GM23338 (cell line): ENCODE measurements at regions not wholly inside any gene's neighbourhood (a gene's known extent, or its start where the extent isn't known, plus 50 kb on each side); places are given as distances from the start of the nearest gene placed in this dataset.

Experiments
- ATAC-seq: fragments of 200-7000 bp; cut with Tn5 transposase; 3 replicates; pipeline ENCODE4 v1.9.1; 2020
- DNase-seq: peaks from one replicate; pipeline ENCODE4 v3.0.0-alpha.2; 2015; ENCODE audit warnings: low spot score
- H2AFZ ChIP-seq: fragments of 200-600 bp; sonication (generic); 2 replicates; pipeline ENCODE4 v1.8.0; 2016; ENCODE audit warnings: antibody characterized with exemption, mild to moderate bottlenecking, moderate library complexity
- H3F3A ChIP-seq: fragments of 200-600 bp; sonication (generic); replicated peaks from 2 replicates; pipeline ENCODE4 v1.8.0; 2017; ENCODE audit warnings: antibody characterized with exemption, mixed run types, low read depth
- H3K27ac ChIP-seq: fragments of 200-600 bp; sonication (generic); 2 replicates; pipeline ENCODE4 v1.6.1; 2016; ENCODE audit warnings: low read depth
- H3K27me3 ChIP-seq: fragments of 200-600 bp; sonication (generic); 2 replicates; pipeline ENCODE4 v1.8.0; 2016; ENCODE audit warnings: mild to moderate bottlenecking, mixed run types, moderate library complexity; ENCODE audit not compliant: insufficient read depth
- H3K36me3 ChIP-seq: fragments of 200-600 bp; sonication (generic); 2 replicates; pipeline ENCODE4 v1.8.0; 2016; ENCODE audit warnings: mild to moderate bottlenecking; ENCODE audit not compliant: insufficient read depth
- H3K4me1 ChIP-seq: fragments of 200-600 bp; sonication (generic); 2 replicates; pipeline ENCODE4 v1.8.0; 2016; ENCODE audit warnings: mild to moderate bottlenecking, moderate library complexity; ENCODE audit not compliant: insufficient read depth
- H3K4me2 ChIP-seq: fragments of 200-600 bp; sonication (generic); 2 replicates; pipeline ENCODE4 v1.7.1; 2017; ENCODE audit warnings: mixed run types
- H3K4me3 ChIP-seq: fragments of 200-600 bp; sonication (generic); 2 replicates; pipeline ENCODE4 v1.6.1; 2016; ENCODE audit warnings: mixed run types
- H3K79me2 ChIP-seq: fragments of 200-600 bp; sonication (generic); replicated peaks from 2 replicates; pipeline ENCODE4 v1.8.0; 2017; ENCODE audit warnings: mild to moderate bottlenecking; ENCODE audit not compliant: insufficient read depth
- H3K9me2 ChIP-seq: fragments of 200-600 bp; sonication (generic); 2 replicates; pipeline ENCODE4 v1.8.0; 2017; ENCODE audit not compliant: insufficient read depth
- H4K20me1 ChIP-seq: fragments of 200-600 bp; sonication (generic); replicated peaks from 2 replicates; pipeline ENCODE4 v1.8.0; 2017; ENCODE audit warnings: mild to moderate bottlenecking; ENCODE audit not compliant: insufficient read depth
- H3K27ac Mint-ChIP-seq: 2 replicates; pipeline ENCODE4 v1.8.0; 2020; ENCODE audit warnings: inconsistent platforms, mild to moderate bottlenecking, moderate library complexity, mixed read lengths
- H3K27me3 Mint-ChIP-seq: 3 replicates; pipeline ENCODE4 v1.8.0; 2022; ENCODE audit warnings: low read depth, mild to moderate bottlenecking, moderate library complexity, mixed read lengths, inconsistent platforms; ENCODE audit not compliant: insufficient read depth, poor library complexity
- H3K36me3 Mint-ChIP-seq: 3 replicates; pipeline ENCODE4 v1.8.0; 2021; ENCODE audit warnings: low read depth, mild to moderate bottlenecking, inconsistent platforms, moderate library complexity, mixed read lengths
- H3K4me1 Mint-ChIP-seq: 3 replicates; pipeline ENCODE4 v1.8.0; 2020; ENCODE audit warnings: mild to moderate bottlenecking, inconsistent platforms, mixed read lengths
- H3K4me3 Mint-ChIP-seq: 3 replicates; pipeline ENCODE4 v1.8.0; 2021; ENCODE audit warnings: moderate library complexity, mild to moderate bottlenecking, inconsistent platforms, mixed read lengths
- H3K9me3 Mint-ChIP-seq: 3 replicates; pipeline ENCODE4 v1.8.0; 2020; ENCODE audit warnings: moderate library complexity, mild to moderate bottlenecking, inconsistent platforms, mixed read lengths
- CREB1 ChIP-seq: fragments of 250-450 bp; sonication (Bioruptor Pico); IDR thresholded peaks from 2 replicates; pipeline ENCODE4 v1.5.0; 2020; ENCODE audit warnings: low read depth, mild to moderate bottlenecking, moderate library complexity
- EZH2 ChIP-seq: fragments of 200-600 bp; sonication (generic); IDR thresholded peaks from one replicate; pipeline ENCODE4 v1.8.0; 2017; ENCODE audit warnings: antibody characterized with exemption, mild to moderate bottlenecking, low read depth; ENCODE audit not compliant: unreplicated experiment
- EZH2phosphoT487 ChIP-seq: fragments of 200-600 bp; sonication (generic); IDR thresholded peaks from one replicate; pipeline ENCODE4 v1.8.1; 2018; ENCODE audit warnings: antibody characterized with exemption; ENCODE audit not compliant: unreplicated experiment
- JUNB ChIP-seq: IDR thresholded peaks from one replicate; pipeline ENCODE4 v1.6.1; 2016; ENCODE audit warnings: antibody characterized with exemption; ENCODE audit not compliant: unreplicated experiment
- NANOG ChIP-seq: IDR thresholded peaks from 2 replicates; pipeline ENCODE4 v1.6.1; 2016; ENCODE audit warnings: antibody characterized with exemption, borderline replicate concordance
- POLR2AphosphoS5 ChIP-seq: IDR thresholded peaks from 2 replicates; pipeline ENCODE4 v1.6.1; 2016; ENCODE audit warnings: antibody characterized with exemption, low read depth
- STAT1 ChIP-seq: IDR thresholded peaks from one replicate; pipeline ENCODE4 v1.6.1; 2016; ENCODE audit warnings: antibody characterized with exemption; ENCODE audit not compliant: unreplicated experiment
- ZNF114 ChIP-seq: fragments of 250-450 bp; sonication (Bioruptor Pico); IDR thresholded peaks from 2 replicates; pipeline ENCODE4 v1.5.0; 2020; ENCODE audit warnings: mild to moderate bottlenecking, moderate library complexity
- ZNF331 ChIP-seq: fragments of 250-450 bp; sonication (Bioruptor Pico); IDR thresholded peaks from 2 replicates; pipeline ENCODE4 v1.5.0; 2020; ENCODE audit warnings: low read depth, mild to moderate bottlenecking, moderate library complexity
- TF ChIP-seq, protein P1 (sequence below): fragments of 250-450 bp; sonication (Bioruptor Pico); IDR thresholded peaks from 2 replicates; pipeline ENCODE4 v1.5.0; 2020; ENCODE audit warnings: mild to moderate bottlenecking, moderate library complexity
- TF ChIP-seq, protein P2 (sequence below): IDR thresholded peaks from one replicate; pipeline ENCODE4 v1.6.1; 2018; ENCODE audit warnings: antibody characterized with exemption; ENCODE audit not compliant: unreplicated experiment
- TF ChIP-seq, protein P3 (sequence below), 2 experiments: fragments of 200-600 bp in 1 of 2; sonication (generic) in 1 of 2; conservative IDR thresholded peaks; 2 replicates each; pipeline versions ENCODE4 v1.5.1 to v1.6.1; 2016 to 2017; ENCODE audit warnings: antibody characterized with exemption in 2 of 2, low read depth in 2 of 2, mild to moderate bottlenecking in 2 of 2, moderate library complexity in 1 of 2
- TF ChIP-seq, protein P4 (sequence below): IDR thresholded peaks from 2 replicates; pipeline ENCODE4 v1.6.1; 2016; ENCODE audit warnings: antibody characterized with exemption

DNA sequence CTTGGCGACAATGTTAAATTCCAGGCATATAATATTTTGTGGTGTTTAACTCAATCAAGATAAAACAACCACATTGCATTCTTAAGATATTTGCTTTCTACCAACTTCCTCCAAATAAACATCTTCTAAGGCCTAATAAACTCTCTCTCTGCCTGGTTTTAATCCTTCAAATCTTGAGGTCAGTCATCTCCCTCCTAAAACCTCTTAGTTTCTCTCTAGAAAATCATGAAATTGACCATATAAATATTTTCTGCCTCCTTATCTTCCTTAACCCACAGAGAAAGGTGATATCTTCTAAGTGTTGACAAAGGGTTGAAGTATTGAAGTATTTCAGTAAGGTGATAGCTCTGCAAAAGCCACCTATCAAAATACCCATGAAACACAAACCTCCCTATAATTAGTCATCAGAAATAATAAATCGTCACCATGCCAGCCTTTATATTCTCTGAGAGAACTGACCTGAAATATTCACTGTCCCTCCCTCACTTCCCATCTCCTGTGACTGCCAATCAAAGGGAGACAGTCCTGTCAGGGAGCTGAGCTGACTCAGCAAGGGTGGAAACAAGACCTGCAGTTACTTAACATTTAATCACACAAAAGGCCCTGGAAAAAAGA, 1261.1 kb downstream of the ROBO1 start:
- Histone ChIP-seq H3K27me3 (no peaks in the 10 kb centered on the region), H3K36me3 (no peaks in the 10 kb centered on the region), H3K4me1 (peaks cover 10% of the 10 kb centered on the region), H3K4me2 (no peak overlapping the region), H3K27ac (no peak overlapping the region), H3F3A (no peaks in the 10 kb centered on the region), H3K4me3 (no peak overlapping the region), H2AFZ (peak overlapping the region; percentile 57; the same call in 1 of the 2 replicates), H3K9me2 (peaks cover 4% of the 10 kb centered on the region; the same call in 1 of the 2 replicates), H3K79me2 (no peaks in the 10 kb centered on the region), H4K20me1 (no peaks in the 10 kb centered on the region)
- H3K9me3 Mint-ChIP-seq: no peaks in the 10 kb centered on the region; the same call in 2 of the 3 replicates
- DNase-seq: no peak
- H3K27me3 Mint-ChIP-seq: peaks cover 2% of the 10 kb centered on the region
- H3K27ac Mint-ChIP-seq: peak overlapping the region; percentile 6; the same call in 1 of the 2 replicates
- peaks cover 11% of the 10 kb centered on the region for H3K4me1 Mint-ChIP-seq
- TF ChIP-seq, protein P1, sequence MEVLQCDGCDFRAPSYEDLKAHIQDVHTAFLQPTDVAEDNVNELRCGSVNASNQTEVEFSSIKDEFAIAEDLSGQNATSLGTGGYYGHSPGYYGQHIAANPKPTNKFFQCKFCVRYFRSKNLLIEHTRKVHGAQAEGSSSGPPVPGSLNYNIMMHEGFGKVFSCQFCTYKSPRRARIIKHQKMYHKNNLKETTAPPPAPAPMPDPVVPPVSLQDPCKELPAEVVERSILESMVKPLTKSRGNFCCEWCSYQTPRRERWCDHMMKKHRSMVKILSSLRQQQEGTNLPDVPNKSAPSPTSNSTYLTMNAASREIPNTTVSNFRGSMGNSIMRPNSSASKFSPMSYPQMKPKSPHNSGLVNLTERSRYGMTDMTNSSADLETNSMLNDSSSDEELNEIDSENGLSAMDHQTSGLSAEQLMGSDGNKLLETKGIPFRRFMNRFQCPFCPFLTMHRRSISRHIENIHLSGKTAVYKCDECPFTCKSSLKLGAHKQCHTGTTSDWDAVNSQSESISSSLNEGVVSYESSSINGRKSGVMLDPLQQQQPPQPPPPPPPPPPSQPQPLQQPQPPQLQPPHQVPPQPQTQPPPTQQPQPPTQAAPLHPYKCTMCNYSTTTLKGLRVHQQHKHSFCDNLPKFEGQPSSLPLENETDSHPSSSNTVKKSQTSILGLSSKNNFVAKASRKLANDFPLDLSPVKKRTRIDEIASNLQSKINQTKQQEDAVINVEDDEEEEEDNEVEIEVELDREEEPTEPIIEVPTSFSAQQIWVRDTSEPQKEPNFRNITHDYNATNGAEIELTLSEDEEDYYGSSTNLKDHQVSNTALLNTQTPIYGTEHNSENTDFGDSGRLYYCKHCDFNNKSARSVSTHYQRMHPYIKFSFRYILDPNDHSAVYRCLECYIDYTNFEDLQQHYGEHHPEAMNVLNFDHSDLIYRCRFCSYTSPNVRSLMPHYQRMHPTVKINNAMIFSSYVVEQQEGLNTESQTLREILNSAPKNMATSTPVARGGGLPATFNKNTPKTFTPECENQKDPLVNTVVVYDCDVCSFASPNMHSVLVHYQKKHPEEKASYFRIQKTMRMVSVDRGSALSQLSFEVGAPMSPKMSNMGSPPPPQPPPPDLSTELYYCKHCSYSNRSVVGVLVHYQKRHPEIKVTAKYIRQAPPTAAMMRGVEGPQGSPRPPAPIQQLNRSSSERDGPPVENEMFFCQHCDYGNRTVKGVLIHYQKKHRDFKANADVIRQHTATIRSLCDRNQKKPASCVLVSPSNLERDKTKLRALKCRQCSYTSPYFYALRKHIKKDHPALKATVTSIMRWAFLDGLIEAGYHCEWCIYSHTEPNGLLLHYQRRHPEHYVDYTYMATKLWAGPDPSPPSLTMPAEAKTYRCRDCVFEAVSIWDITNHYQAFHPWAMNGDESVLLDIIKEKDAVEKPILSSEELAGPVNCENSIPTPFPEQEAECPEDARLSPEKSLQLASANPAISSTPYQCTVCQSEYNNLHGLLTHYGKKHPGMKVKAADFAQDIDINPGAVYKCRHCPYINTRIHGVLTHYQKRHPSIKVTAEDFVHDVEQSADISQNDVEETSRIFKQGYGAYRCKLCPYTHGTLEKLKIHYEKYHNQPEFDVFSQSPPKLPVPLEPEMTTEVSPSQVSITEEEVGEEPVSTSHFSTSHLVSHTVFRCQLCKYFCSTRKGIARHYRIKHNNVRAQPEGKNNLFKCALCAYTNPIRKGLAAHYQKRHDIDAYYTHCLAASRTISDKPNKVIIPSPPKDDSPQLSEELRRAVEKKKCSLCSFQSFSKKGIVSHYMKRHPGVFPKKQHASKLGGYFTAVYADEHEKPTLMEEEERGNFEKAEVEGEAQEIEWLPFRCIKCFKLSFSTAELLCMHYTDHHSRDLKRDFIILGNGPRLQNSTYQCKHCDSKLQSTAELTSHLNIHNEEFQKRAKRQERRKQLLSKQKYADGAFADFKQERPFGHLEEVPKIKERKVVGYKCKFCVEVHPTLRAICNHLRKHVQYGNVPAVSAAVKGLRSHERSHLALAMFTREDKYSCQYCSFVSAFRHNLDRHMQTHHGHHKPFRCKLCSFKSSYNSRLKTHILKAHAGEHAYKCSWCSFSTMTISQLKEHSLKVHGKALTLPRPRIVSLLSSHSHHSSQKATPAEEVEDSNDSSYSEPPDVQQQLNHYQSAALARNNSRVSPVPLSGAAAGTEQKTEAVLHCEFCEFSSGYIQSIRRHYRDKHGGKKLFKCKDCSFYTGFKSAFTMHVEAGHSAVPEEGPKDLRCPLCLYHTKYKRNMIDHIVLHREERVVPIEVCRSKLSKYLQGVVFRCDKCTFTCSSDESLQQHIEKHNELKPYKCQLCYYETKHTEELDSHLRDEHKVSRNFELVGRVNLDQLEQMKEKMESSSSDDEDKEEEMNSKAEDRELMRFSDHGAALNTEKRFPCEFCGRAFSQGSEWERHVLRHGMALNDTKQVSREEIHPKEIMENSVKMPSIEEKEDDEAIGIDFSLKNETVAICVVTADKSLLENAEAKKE (CRISPR knock-in tag): no peak
- TF ChIP-seq STAT1 (no peak), EZH2phosphoT487 (no peak), ZNF331 (CRISPR knock-in tag) (no peak), CREB1 (CRISPR knock-in tag) (no peak), EZH2 (no peak), JUNB (no peak), POLR2AphosphoS5 (no peak), ZNF114 (no peak), NANOG (no peak)
- TF ChIP-seq, protein P2, sequence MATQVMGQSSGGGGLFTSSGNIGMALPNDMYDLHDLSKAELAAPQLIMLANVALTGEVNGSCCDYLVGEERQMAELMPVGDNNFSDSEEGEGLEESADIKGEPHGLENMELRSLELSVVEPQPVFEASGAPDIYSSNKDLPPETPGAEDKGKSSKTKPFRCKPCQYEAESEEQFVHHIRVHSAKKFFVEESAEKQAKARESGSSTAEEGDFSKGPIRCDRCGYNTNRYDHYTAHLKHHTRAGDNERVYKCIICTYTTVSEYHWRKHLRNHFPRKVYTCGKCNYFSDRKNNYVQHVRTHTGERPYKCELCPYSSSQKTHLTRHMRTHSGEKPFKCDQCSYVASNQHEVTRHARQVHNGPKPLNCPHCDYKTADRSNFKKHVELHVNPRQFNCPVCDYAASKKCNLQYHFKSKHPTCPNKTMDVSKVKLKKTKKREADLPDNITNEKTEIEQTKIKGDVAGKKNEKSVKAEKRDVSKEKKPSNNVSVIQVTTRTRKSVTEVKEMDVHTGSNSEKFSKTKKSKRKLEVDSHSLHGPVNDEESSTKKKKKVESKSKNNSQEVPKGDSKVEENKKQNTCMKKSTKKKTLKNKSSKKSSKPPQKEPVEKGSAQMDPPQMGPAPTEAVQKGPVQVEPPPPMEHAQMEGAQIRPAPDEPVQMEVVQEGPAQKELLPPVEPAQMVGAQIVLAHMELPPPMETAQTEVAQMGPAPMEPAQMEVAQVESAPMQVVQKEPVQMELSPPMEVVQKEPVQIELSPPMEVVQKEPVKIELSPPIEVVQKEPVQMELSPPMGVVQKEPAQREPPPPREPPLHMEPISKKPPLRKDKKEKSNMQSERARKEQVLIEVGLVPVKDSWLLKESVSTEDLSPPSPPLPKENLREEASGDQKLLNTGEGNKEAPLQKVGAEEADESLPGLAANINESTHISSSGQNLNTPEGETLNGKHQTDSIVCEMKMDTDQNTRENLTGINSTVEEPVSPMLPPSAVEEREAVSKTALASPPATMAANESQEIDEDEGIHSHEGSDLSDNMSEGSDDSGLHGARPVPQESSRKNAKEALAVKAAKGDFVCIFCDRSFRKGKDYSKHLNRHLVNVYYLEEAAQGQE: no peak
- TF ChIP-seq, protein P3, sequence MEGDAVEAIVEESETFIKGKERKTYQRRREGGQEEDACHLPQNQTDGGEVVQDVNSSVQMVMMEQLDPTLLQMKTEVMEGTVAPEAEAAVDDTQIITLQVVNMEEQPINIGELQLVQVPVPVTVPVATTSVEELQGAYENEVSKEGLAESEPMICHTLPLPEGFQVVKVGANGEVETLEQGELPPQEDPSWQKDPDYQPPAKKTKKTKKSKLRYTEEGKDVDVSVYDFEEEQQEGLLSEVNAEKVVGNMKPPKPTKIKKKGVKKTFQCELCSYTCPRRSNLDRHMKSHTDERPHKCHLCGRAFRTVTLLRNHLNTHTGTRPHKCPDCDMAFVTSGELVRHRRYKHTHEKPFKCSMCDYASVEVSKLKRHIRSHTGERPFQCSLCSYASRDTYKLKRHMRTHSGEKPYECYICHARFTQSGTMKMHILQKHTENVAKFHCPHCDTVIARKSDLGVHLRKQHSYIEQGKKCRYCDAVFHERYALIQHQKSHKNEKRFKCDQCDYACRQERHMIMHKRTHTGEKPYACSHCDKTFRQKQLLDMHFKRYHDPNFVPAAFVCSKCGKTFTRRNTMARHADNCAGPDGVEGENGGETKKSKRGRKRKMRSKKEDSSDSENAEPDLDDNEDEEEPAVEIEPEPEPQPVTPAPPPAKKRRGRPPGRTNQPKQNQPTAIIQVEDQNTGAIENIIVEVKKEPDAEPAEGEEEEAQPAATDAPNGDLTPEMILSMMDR (conservative IDR thresholded peaks at IDR 0.05; ENCODE audit: low read depth in 2 of 2): no peak
- TF ChIP-seq, protein P4, sequence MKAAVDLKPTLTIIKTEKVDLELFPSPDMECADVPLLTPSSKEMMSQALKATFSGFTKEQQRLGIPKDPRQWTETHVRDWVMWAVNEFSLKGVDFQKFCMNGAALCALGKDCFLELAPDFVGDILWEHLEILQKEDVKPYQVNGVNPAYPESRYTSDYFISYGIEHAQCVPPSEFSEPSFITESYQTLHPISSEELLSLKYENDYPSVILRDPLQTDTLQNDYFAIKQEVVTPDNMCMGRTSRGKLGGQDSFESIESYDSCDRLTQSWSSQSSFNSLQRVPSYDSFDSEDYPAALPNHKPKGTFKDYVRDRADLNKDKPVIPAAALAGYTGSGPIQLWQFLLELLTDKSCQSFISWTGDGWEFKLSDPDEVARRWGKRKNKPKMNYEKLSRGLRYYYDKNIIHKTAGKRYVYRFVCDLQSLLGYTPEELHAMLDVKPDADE: no peak
- H3K36me3 Mint-ChIP-seq: no peaks in the 10 kb centered on the region
- H3K4me3 Mint-ChIP-seq: no peak overlapping the region
- ATAC-seq: no peak; the same call in 2 of the 3 replicates
